ENCODE measurements at regions not wholly inside any gene's neighbourhood (a gene's known extent, or its start where the extent isn't known, plus 50 kb on each side); places are given as distances from the start of the nearest gene placed in this dataset.
"Not testable (repeated sequence)": the region's sequence is repeated elsewhere in the genome, so short reads cannot be mapped to it uniquely, and the experiment has no call there.

DNA sequence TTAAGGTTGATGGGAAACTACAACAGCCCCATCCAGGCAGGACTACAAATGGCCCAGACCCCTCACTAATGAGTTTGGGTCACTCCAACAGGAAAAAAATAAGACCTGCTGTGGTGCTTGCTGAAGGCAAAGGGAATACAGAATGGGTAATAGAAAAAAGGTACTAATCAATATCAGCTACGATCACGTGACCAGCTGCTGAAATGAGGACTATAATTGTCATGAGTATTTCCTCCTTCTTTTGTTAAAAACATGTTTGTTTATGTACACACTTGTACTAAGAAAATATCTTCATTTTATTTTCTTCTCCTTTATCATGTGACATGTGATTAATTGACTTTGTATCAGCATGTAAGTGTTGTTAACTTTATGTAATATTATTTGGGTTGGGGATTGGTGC lies 199.9 kb downstream of the GJA1 start:
- H3K27me3 Mint-ChIP-seq (ENCODE audit: low read depth) = no peaks in the 10 kb centered on the region
- TF ChIP-seq, protein P1, sequence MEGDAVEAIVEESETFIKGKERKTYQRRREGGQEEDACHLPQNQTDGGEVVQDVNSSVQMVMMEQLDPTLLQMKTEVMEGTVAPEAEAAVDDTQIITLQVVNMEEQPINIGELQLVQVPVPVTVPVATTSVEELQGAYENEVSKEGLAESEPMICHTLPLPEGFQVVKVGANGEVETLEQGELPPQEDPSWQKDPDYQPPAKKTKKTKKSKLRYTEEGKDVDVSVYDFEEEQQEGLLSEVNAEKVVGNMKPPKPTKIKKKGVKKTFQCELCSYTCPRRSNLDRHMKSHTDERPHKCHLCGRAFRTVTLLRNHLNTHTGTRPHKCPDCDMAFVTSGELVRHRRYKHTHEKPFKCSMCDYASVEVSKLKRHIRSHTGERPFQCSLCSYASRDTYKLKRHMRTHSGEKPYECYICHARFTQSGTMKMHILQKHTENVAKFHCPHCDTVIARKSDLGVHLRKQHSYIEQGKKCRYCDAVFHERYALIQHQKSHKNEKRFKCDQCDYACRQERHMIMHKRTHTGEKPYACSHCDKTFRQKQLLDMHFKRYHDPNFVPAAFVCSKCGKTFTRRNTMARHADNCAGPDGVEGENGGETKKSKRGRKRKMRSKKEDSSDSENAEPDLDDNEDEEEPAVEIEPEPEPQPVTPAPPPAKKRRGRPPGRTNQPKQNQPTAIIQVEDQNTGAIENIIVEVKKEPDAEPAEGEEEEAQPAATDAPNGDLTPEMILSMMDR (IDR thresholded peaks at IDR 0.05) = no peak
- peaks cover 11% of the 10 kb centered on the region for H3K4me1 Mint-ChIP-seq (ENCODE audit: low read depth)
- DNase-seq (ENCODE audit: low spot score) = no peak
- no peak overlapping the region for H3K27ac Mint-ChIP-seq (ENCODE audit: unreplicated experiment)
- peaks cover 12% of the 10 kb centered on the region for H3K36me3 Mint-ChIP-seq (ENCODE audit: low read depth)
- no peak overlapping the region for H3K4me3 Mint-ChIP-seq (ENCODE audit: unreplicated experiment)
- H3K9me3 Mint-ChIP-seq (ENCODE audit: low read depth) = peaks cover 48% of the 10 kb centered on the region

DNA sequence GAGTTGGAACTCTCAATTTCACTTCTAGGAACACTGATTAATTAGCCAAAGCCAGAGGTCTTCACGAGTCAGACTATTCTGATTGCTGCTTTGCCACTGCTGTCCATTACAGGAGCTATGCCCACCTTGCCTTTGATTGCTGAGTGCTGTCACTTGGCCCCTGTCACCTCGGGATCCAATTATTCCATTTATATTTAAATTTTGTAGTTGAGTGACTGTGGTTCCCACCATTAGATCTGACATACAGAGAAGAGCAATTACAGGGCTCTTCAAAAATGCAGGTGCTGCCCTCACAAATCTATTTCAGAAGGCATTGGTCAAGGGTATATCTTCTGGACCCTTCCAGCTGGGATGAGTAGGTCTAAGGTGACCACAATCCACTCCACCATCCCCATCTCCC lies 200.8 kb downstream of the GJA1 start:
- Mint-ChIP-seq H3K36me3 (ENCODE audit: low read depth) (peaks cover 14% of the 10 kb centered on the region), H3K9me3 (ENCODE audit: low read depth) (peaks cover 42% of the 10 kb centered on the region), H3K4me1 (ENCODE audit: low read depth) (peaks cover 11% of the 10 kb centered on the region)
- H3K27me3 Mint-ChIP-seq (ENCODE audit: low read depth); DNase-seq (ENCODE audit: low spot score); H3K4me3 Mint-ChIP-seq (ENCODE audit: unreplicated experiment); H3K27ac Mint-ChIP-seq (ENCODE audit: unreplicated experiment): not testable (repeated sequence)

DNA sequence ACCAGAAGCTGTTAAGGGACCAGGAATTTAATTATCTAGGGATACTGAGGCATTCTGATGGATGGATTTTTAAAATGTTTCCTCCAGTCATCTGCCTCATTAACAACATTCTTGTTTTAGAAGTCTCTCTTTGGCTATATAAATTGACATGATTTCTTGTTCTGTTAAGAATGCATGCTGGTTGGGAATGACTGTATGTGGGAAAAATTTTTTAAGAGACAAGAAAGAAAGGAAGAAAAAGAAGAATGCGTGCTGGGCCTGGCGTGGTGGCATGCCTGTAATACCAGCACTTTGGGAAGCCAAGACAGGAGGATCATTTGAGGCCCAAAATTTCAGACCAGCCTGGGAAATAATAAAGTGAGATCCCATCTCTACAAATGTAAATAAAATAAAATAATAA lies 203.6 kb downstream of the GJA1 start:
- peaks cover 11% of the 10 kb centered on the region for H3K4me1 Mint-ChIP-seq (ENCODE audit: low read depth)
- H3K4me3 Mint-ChIP-seq (ENCODE audit: unreplicated experiment) = no peak overlapping the region
- no peaks in the 10 kb centered on the region for H3K27me3 Mint-ChIP-seq (ENCODE audit: low read depth)
- TF ChIP-seq, protein P1 (IDR thresholded peaks at IDR 0.05) = no peak
- no peak for DNase-seq (ENCODE audit: low spot score)
- H3K36me3 Mint-ChIP-seq (ENCODE audit: low read depth) = peaks cover 12% of the 10 kb centered on the region
- H3K27ac Mint-ChIP-seq (ENCODE audit: unreplicated experiment) = peak overlapping the region; percentile 82
- peaks cover 37% of the 10 kb centered on the region for H3K9me3 Mint-ChIP-seq (ENCODE audit: low read depth)

DNA sequence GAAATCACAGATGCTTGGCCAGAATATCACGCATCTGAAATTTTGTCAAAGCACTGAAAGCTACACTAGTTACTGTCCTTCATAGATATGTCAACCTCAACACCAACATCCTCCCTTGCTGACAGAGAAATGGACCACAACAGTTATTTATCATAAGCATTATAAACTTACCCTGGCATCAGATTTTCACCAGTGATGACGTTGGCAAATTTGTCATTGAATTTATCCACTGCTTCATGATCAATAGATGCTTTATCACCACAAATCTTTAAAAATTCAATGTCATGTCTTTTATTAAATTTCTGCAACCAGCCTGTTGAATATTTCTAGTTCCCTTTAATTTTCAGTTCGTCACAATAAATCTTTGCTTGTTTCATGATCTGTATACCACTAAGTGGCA lies 205.7 kb downstream of the GJA1 start:
- no peaks in the 10 kb centered on the region for H3K27me3 Mint-ChIP-seq (ENCODE audit: low read depth)
- no peak overlapping the region for H3K27ac Mint-ChIP-seq (ENCODE audit: unreplicated experiment)
- H3K36me3 Mint-ChIP-seq (ENCODE audit: low read depth) = peaks cover 6% of the 10 kb centered on the region
- H3K4me3 Mint-ChIP-seq (ENCODE audit: unreplicated experiment) = no peak overlapping the region
- no peak for DNase-seq (ENCODE audit: low spot score)
- peaks cover 24% of the 10 kb centered on the region for H3K9me3 Mint-ChIP-seq (ENCODE audit: low read depth)
- TF ChIP-seq, protein P1 (IDR thresholded peaks at IDR 0.05) = no peak
- H3K4me1 Mint-ChIP-seq (ENCODE audit: low read depth) = peaks cover 20% of the 10 kb centered on the region

DNA sequence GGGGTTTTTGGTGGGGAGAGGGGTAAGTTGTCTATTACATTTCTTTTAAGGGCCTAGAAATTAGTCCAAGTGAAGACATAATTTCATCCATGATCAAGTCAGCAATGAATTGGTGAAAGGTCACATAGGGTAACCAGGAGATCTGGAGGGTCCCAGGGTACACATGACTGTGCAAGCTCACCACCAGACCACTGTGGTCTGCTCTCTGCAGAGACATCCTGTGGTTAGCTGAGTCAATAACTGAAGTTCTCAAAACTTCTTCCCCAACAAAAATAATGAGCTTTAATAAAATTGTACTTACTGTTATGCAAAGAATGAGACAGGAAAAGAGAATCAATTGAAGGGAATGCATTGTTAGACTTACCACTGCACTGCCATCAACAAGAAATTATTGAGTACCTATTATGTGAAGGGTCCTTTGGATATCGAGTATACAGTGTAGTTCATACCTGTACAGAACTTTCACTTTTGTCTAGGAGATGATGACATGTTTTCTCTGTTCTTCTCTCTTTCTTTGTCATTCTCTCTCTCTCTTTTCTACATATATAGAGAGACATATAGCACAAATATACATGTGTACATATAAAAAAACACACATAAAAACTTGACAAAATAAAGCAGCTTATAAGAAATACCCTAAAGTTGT lies 209.8 kb downstream of the GJA1 start:
- H3K27me3 Mint-ChIP-seq (ENCODE audit: low read depth) = no peaks in the 10 kb centered on the region
- no peak overlapping the region for H3K4me3 Mint-ChIP-seq (ENCODE audit: unreplicated experiment)
- peaks cover 3% of the 10 kb centered on the region for H3K36me3 Mint-ChIP-seq (ENCODE audit: low read depth)
- H3K9me3 Mint-ChIP-seq (ENCODE audit: low read depth) = peaks cover 9% of the 10 kb centered on the region
- no peak for DNase-seq (ENCODE audit: low spot score)
- TF ChIP-seq, protein P1 (IDR thresholded peaks at IDR 0.05) = no peak
- H3K27ac Mint-ChIP-seq (ENCODE audit: unreplicated experiment) = no peak overlapping the region
- peaks cover 16% of the 10 kb centered on the region for H3K4me1 Mint-ChIP-seq (ENCODE audit: low read depth)

DNA sequence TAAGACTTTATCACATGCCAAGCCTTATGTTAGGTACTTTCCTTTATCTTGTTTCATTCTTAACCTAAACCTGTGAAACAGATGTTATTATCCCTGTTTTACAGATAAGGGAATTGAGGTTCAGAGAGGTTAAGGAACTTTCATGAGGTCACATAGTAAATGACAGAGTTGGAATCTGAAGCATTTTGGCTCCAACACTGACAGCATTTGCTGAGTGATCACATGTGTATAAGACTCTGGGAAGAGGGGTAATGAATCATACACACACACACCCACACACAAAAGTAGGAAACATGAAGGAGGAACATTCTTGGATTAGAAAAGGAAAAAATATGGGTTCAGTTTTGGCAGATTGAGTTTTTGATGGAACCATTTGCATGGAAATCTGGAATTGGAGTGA lies 212.5 kb downstream of the GJA1 start:
- Mint-ChIP-seq H3K4me3 (ENCODE audit: unreplicated experiment) (no peak overlapping the region), H3K27ac (ENCODE audit: unreplicated experiment) (no peak overlapping the region), H3K4me1 (ENCODE audit: low read depth) (peaks cover 20% of the 10 kb centered on the region), H3K27me3 (ENCODE audit: low read depth) (no peaks in the 10 kb centered on the region), H3K9me3 (ENCODE audit: low read depth) (peaks cover 9% of the 10 kb centered on the region), H3K36me3 (ENCODE audit: low read depth) (peaks cover 1% of the 10 kb centered on the region)
- TF ChIP-seq, protein P1 (IDR thresholded peaks at IDR 0.05) = no peak
- DNase-seq (ENCODE audit: low spot score) = no peak

All from chondrocyte (in vitro differentiated cells).